SH-SY5Y (cell line): ENCODE measurements at regions not wholly inside any gene's neighbourhood (a gene's known extent, or its start where the extent isn't known, plus 50 kb on each side); places are given as distances from the start of the nearest gene placed in this dataset.

Experiments used
- GATA2 ChIP-seq: IDR thresholded peaks from 2 replicates; pipeline ENCODE4 v1.6.1; 2011; ENCODE audit warnings: mild to moderate bottlenecking, low read depth, low read length
- GATA3 ChIP-seq: IDR thresholded peaks from 2 replicates; pipeline ENCODE4 v1.6.1; 2011; ENCODE audit warnings: low read depth, mild to moderate bottlenecking, low read length, moderate library complexity

GRCh38 chr3:160047876-160048275 lies 59.2 kb downstream of the IL12A start:
- no peak for TF ChIP-seq GATA3
- TF ChIP-seq GATA2: no peak

GRCh38 chr3:160049038-160049437 lies 60.4 kb downstream of the IL12A start:
- no peak for TF ChIP-seq GATA2

GRCh38 chr3:160049565-160049964 lies 60.9 kb downstream of the IL12A start:
- TF ChIP-seq GATA3 (no peak), GATA2 (peak; percentile 71)

GRCh38 chr3:160049988-160050387 lies 61.4 kb downstream of the IL12A start:
- TF ChIP-seq GATA2: no peak
- no peak for TF ChIP-seq GATA3

GRCh38 chr3:160052385-160053047 lies 63.9 kb downstream of the IL12A start:
- TF ChIP-seq GATA3 (no peak), GATA2 (no peak)

GRCh38 chr3:160053048-160053391 lies 64.4 kb downstream of the IL12A start:
- TF ChIP-seq GATA2: no peak
- TF ChIP-seq GATA3: no peak

GRCh38 chr3:160055659-160056058 lies 67.0 kb downstream of the IL12A start:
- TF ChIP-seq GATA2 (no peak), GATA3 (no peak)

GRCh38 chr3:160057331-160057730 lies 68.7 kb downstream of the IL12A start:
- no peak for TF ChIP-seq GATA2
- no peak for TF ChIP-seq GATA3

- TF ChIP-seq GATA3 (no peak), GATA2 (no peak)
Observed at GRCh38 chr3:160060409-160061027, 71.9 kb downstream of the IL12A start.

- no peak for TF ChIP-seq GATA3
- no peak for TF ChIP-seq GATA2
Observed at GRCh38 chr3:160061525-160061924, 72.9 kb downstream of the IL12A start.

GRCh38 chr3:160065282-160065681 lies 76.6 kb downstream of the IL12A start:
- TF ChIP-seq GATA2 (no peak), GATA3 (no peak)

GRCh38 chr3:160065786-160066185 lies 77.2 kb downstream of the IL12A start:
- TF ChIP-seq GATA3 (no peak), GATA2 (no peak)

GRCh38 chr3:160069986-160070385 lies 81.4 kb downstream of the IL12A start:
- TF ChIP-seq GATA3: no peak
- TF ChIP-seq GATA2: no peak

- TF ChIP-seq GATA3 (no peak), GATA2 (no peak)
Observed at GRCh38 chr3:160076519-160076918, 87.9 kb downstream of the IL12A start.

- TF ChIP-seq GATA3: no peak
- no peak for TF ChIP-seq GATA2
Observed at GRCh38 chr3:160078533-160078932, 89.9 kb downstream of the IL12A start.

GRCh38 chr3:160081958-160082533 lies 93.4 kb downstream of the IL12A start:
- no peak for TF ChIP-seq GATA3
- no peak for TF ChIP-seq GATA2

- no peak for TF ChIP-seq GATA3
- no peak for TF ChIP-seq GATA2
Observed at GRCh38 chr3:160084998-160085397, 96.4 kb downstream of the IL12A start.
